ENCODE measurements at regions not wholly inside any gene's neighbourhood (a gene's known extent, or its start where the extent isn't known, plus 50 kb on each side); places are given as distances from the start of the nearest gene placed in this dataset.

DNA sequence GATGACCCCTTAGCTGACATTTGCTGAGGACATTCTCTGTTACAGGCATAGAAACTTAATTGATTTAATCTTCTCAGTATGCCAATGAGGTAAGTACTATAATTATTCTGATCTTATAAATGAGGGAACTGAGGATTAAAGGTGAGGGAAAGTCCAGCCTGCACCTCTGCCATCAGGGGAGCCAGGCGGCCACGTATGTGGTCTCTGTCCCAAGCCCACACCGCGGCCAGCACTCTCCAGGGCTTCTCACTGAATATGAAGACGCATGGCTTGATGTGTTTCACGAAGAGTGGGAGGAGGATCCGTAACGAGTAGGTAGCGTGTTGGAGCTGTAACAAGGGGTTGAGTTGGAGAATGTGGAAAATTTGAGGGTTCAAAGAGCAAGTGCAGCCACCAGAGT is 154.4 kb downstream of the TMEM18 start:
- no peaks in the 10 kb centered on the region for H3K4me1 ChIP-seq (replicated peaks in 1 of 2)
- H3K4me3 ChIP-seq = no peak overlapping the region
- ATAC-seq (replicated peaks in 6 of 8) = no peak
- in situ Hi-C loops (cut with MboI; ENCODE audit: low pct_unique_long_range_greater_than_20kb in 2 of 9, low sequenced_read_pairs in 9 of 9, unreplicated experiment in 9 of 9) = no loop called here
- 34 to 100% (median 93%) methylated on average over 2 to 9 of the region's 9 CpGs; no CpG with 5 or more reads in 3 of the 10 experiments for WGBS, 10 experiments
- H3K27ac ChIP-seq = no peak overlapping the region

- H3K4me1 ChIP-seq (replicated peaks in 1 of 2) = no peaks in the 10 kb centered on the region
- H3K27ac ChIP-seq = no peak overlapping the region
- no peak for ATAC-seq (replicated peaks in 6 of 8)
- H3K4me3 ChIP-seq = no peak overlapping the region
- in situ Hi-C loops (cut with MboI; ENCODE audit: low pct_unique_long_range_greater_than_20kb in 2 of 9, low sequenced_read_pairs in 9 of 9, unreplicated experiment in 9 of 9) = no loop called here
- WGBS, 10 experiments = 24 to 100% (median 89%) methylated on average over 2 to 28 of the region's 31 CpGs; no CpG with 5 or more reads in 3 of the 10 experiments
These were observed 155.2 kb downstream of the TMEM18 start for GRCh38 chr2:521853-522530.

GRCh38 chr2:520663-521340 is 156.4 kb downstream of the TMEM18 start:
- Histone ChIP-seq H3K4me3 (no peak overlapping the region), H3K4me1 (replicated peaks in 1 of 2) (no peaks in the 10 kb centered on the region), H3K27ac (no peak overlapping the region)
- ATAC-seq (replicated peaks in 6 of 8) = no peak
- WGBS, 10 experiments = 29 to 90% (median 82%) methylated on average over 1 to 9 of the region's 11 CpGs; no CpG with 5 or more reads in 2 of the 10 experiments
- in situ Hi-C loops (cut with MboI; ENCODE audit: low pct_unique_long_range_greater_than_20kb in 2 of 9, low sequenced_read_pairs in 9 of 9, unreplicated experiment in 9 of 9) = no loop called here

GRCh38 chr2:516944-517343 is 160.3 kb downstream of the TMEM18 start:
- in situ Hi-C loops (cut with MboI; ENCODE audit: low pct_unique_long_range_greater_than_20kb in 2 of 9, low sequenced_read_pairs in 9 of 9, unreplicated experiment in 9 of 9) = no loop called here
- H3K4me1 ChIP-seq (replicated peaks in 1 of 2) = no peaks in the 10 kb centered on the region
- no peak overlapping the region for H3K4me3 ChIP-seq
- peak in 1 of 8 experiments; percentile 52 for ATAC-seq (replicated peaks in 6 of 8)
- H3K27ac ChIP-seq = no peak overlapping the region
- WGBS, 10 experiments = 18 to 95% (median 76%) methylated on average over 1 to 5 of the region's 5 CpGs

DNA sequence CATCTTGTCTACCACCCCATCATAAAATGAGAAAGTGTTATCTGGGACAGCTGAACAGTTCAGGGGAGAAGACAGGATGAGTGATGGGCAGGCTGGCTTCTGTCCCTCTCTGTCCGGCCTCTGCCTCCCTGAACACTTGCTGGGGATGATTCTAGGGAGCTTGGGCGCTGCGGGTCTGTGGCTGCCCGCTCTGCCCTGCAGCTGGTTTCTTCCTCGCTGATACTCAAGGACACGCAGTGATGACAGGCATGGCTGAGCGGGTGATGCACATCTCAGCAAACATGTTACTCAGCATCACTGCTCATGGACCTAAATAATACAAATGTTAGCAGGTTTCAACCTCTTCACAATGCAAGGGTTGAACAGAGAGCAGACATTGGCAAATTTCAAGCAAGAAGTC is 161.1 kb downstream of the TMEM18 start:
- no peaks in the 10 kb centered on the region for H3K4me1 ChIP-seq (replicated peaks in 1 of 2)
- in situ Hi-C loops (cut with MboI; ENCODE audit: low pct_unique_long_range_greater_than_20kb in 2 of 9, low sequenced_read_pairs in 9 of 9, unreplicated experiment in 9 of 9) = no loop called here

GRCh38 chr2:515441-516127 is 161.6 kb downstream of the TMEM18 start:
- H3K4me1 ChIP-seq (replicated peaks in 1 of 2) = no peaks in the 10 kb centered on the region
- no peak overlapping the region for H3K4me3 ChIP-seq
- ATAC-seq (replicated peaks in 6 of 8) = no peak
- in situ Hi-C loops (cut with MboI; ENCODE audit: low pct_unique_long_range_greater_than_20kb in 2 of 9, low sequenced_read_pairs in 9 of 9, unreplicated experiment in 9 of 9) = no loop called here
- no peak overlapping the region for H3K27ac ChIP-seq
- 36 to 100% (median 89%) methylated on average over 1 to 3 of the region's 3 CpGs; no CpG with 5 or more reads in 3 of the 10 experiments for WGBS, 10 experiments

More for the DNA sequence above, 161.1 kb downstream of the TMEM18 start:
- no peak overlapping the region for H3K27ac ChIP-seq
- WGBS, 10 experiments = 0 to 100% (median 94%) methylated on average over 1 to 6 of the region's 7 CpGs; no CpG with 5 or more reads in 5 of the 10 experiments
- peak in 1 of 8 experiments; percentile 38 for ATAC-seq (replicated peaks in 6 of 8)
- no peak overlapping the region for H3K4me3 ChIP-seq

DNA sequence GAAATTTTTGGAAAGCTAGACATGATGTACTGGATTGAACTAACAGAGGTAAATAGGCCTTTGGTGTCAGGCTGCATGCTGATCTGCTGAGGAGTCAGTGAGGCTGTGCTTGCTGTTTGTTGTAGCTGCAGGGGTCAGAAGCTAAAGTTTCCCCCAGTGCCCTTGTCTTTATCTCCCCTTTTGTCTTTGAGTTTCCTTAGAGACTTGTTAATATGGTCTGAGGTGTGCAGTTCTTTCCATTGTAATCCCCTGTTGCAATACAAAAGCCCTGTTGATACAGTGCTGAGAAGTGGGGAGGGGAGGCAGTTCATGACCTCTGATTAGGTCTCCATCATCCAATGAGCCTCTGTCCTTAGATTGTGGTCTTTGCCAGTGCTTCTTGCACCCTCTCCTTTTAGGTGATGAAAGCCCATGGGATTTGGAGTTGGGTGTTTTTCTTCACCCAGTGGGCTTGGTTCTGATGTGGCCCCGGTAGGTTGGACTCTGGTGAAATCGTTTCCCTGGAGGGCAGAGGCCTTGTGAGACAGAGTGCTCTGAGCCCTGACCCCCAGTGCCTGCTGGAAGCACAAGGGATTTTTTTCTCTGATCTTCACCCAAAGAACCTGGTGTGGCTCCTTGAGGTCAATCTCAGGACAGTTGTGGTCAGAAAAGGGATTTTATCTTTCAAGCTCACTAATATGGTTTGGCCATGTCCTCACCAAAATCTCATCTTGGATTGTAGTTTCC is 163.1 kb downstream of the TMEM18 start:
- ATAC-seq (replicated peaks in 6 of 8) = no peak
- in situ Hi-C loops (cut with MboI; ENCODE audit: low pct_unique_long_range_greater_than_20kb in 2 of 9, low sequenced_read_pairs in 9 of 9, unreplicated experiment in 9 of 9) = no loop called here
- H3K4me1 ChIP-seq (replicated peaks in 1 of 2) = no peaks in the 10 kb centered on the region
- no peak overlapping the region for H3K27ac ChIP-seq
- WGBS, 10 experiments = 10 to 71% (median 36%) methylated on average over 1 to 2 of the region's 2 CpGs; no CpG with 5 or more reads in 5 of the 10 experiments
- no peak overlapping the region for H3K4me3 ChIP-seq

- ATAC-seq (replicated peaks in 6 of 8) = no peak
- Histone ChIP-seq H3K4me3 (no peak overlapping the region), H3K4me1 (replicated peaks in 1 of 2) (peaks cover 6 to 11% of the 10 kb centered on the region in 2 donors), H3K27ac (no peak overlapping the region)
- 17 to 100% (median 80%) methylated on average over 1 of the region's 1 CpG; no CpG with 5 or more reads in 5 of the 10 experiments for WGBS, 10 experiments
- in situ Hi-C loops (cut with MboI; ENCODE audit: low pct_unique_long_range_greater_than_20kb in 2 of 9, low sequenced_read_pairs in 9 of 9, unreplicated experiment in 9 of 9) = no loop called here
These were observed 166.4 kb downstream of the TMEM18 start for GRCh38 chr2:510839-511238.

DNA sequence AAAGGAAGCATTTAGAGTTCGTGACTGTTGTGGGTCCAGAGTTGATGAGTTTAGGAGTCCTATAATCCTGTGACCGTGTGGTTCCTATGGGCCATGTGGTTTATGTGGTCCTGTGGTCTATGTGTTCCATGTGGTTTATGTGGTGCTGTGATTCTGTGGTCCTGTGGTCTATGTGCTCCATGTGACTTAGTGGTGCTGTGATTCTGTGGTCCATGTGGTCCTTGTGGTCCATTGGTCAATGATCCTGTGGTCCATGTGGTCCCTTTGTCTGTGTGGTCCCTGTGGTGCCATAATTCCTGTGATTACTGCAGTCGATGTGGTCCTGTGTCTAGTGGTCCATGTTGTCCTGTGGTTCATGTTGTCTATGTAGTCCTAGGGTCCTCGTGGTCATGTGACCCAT is 167.3 kb downstream of the TMEM18 start:
- Histone ChIP-seq H3K4me3 (no peak overlapping the region), H3K4me1 (replicated peaks in 1 of 2) (peaks cover 14 to 15% of the 10 kb centered on the region in 2 donors), H3K27ac (no peak overlapping the region)
- ATAC-seq (replicated peaks in 6 of 8) = no peak
- in situ Hi-C loops (cut with MboI; ENCODE audit: low pct_unique_long_range_greater_than_20kb in 2 of 9, low sequenced_read_pairs in 9 of 9, unreplicated experiment in 9 of 9) = no loop called here
- 0 to 90% (median 55%) methylated on average over 2 to 4 of the region's 4 CpGs; no CpG with 5 or more reads in 4 of the 10 experiments for WGBS, 10 experiments

DNA sequence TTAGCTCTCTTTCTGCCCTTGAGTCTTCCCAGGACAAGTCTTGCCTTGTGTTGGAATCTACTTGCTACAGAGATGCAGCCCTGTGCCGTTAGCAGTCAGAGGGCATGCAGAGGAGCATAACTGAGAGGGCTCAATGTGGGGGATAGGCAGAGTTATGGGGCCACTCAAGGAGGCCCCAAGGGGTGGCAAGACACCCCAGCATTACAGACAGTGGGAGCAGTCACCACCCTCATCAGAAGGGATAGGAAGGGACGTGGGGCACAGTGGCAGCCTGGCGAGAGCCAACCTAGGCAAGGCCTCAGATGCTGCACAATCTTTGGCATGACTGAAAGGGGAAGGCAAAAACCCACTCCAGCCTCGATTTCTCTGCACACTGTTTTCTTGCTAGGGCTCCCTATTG is 169.1 kb downstream of the TMEM18 start:
- Histone ChIP-seq H3K4me1 (replicated peaks in 1 of 2) (peaks cover 14 to 18% of the 10 kb centered on the region in 2 donors), H3K4me3 (no peak overlapping the region), H3K27ac (no peak overlapping the region)
- no peak for ATAC-seq (replicated peaks in 6 of 8)
- in situ Hi-C loops (cut with MboI; ENCODE audit: low pct_unique_long_range_greater_than_20kb in 2 of 9, low sequenced_read_pairs in 9 of 9, unreplicated experiment in 9 of 9) = no loop called here
- 0 to 90% (median 64%) methylated on average over 1 to 3 of the region's 4 CpGs; no CpG with 5 or more reads in 5 of the 10 experiments for WGBS, 10 experiments

- WGBS, 10 experiments = 5 to 100% (median 90%) methylated on average over 1 to 5 of the region's 5 CpGs; no CpG with 5 or more reads in 3 of the 10 experiments
- in situ Hi-C loops (cut with MboI; ENCODE audit: low pct_unique_long_range_greater_than_20kb in 2 of 9, low sequenced_read_pairs in 9 of 9, unreplicated experiment in 9 of 9) = no loop called here
- Histone ChIP-seq H3K4me3 (no peak overlapping the region), H3K27ac (no peak overlapping the region), H3K4me1 (replicated peaks in 1 of 2) (peaks cover 14 to 18% of the 10 kb centered on the region in 2 donors)
- no peak for ATAC-seq (replicated peaks in 6 of 8)
These were observed 170.3 kb downstream of the TMEM18 start for GRCh38 chr2:506866-507265.

GRCh38 chr2:506451-506850 is 170.8 kb downstream of the TMEM18 start:
- Histone ChIP-seq H3K4me3 (no peak overlapping the region), H3K27ac (no peak overlapping the region), H3K4me1 (replicated peaks in 1 of 2) (peaks cover 14 to 18% of the 10 kb centered on the region in 2 donors)
- 3 to 67% (median 62%) methylated on average over 3 to 6 of the region's 6 CpGs; no CpG with 5 or more reads in 1 of the 10 experiments for WGBS, 10 experiments
- in situ Hi-C loops (cut with MboI; ENCODE audit: low pct_unique_long_range_greater_than_20kb in 2 of 9, low sequenced_read_pairs in 9 of 9, unreplicated experiment in 9 of 9) = no loop called here
- ATAC-seq (replicated peaks in 6 of 8) = no peak
